Kidney (tissue), 13 donors: ENCODE measurements at regions not wholly inside any gene's neighbourhood (a gene's known extent, or its start where the extent isn't known, plus 50 kb on each side); places are given as distances from the start of the nearest gene placed in this dataset.
A peak's percentile ranks its signal among the peaks of the same experiment; 100 is the strongest.

Experiments used
- DNase-seq, 5 donors: peaks; one replicate each; pipeline ENCODE4 v3.0.0-alpha.2; 2013 to 2020
- FAIRE-seq: peaks from 2 replicates; lab custom pipeline; 2012; peaks lifted over from hg19 to GRCh38; lab: Jason Lieb, UNC
- H3K27ac ChIP-seq, 2 donors: one replicate each; pipeline ENCODE4 v1.7.0; 2013; ENCODE audit warnings: low read depth in 2 of 2, low read length in 2 of 2, inconsistent platforms in 1 of 2
- H3K27me3 ChIP-seq: one replicate; pipeline ENCODE4 v1.7.1; 2013; ENCODE audit warnings: low read length, inconsistent platforms; ENCODE audit not compliant: control insufficient read depth, insufficient read depth
- H3K36me3 ChIP-seq, 3 donors: one replicate each; pipeline versions ENCODE4 v1.7.0 to v1.7.1; 2013; ENCODE audit warnings: low read length in 3 of 3, control low read depth in 1 of 3, inconsistent platforms in 1 of 3; ENCODE audit not compliant: insufficient read depth in 3 of 3, control insufficient read depth in 2 of 3
- H3K4me1 ChIP-seq, 3 donors: one replicate each; pipeline versions ENCODE4 v1.7.0 to v1.7.1; 2013; ENCODE audit warnings: low read length in 3 of 3, inconsistent platforms in 1 of 3, low read depth in 1 of 3; ENCODE audit not compliant: control insufficient read depth in 2 of 3, insufficient read depth in 2 of 3
- H3K4me3 ChIP-seq, 3 donors: one replicate each; pipeline versions ENCODE4 v1.7.0 to v1.8.1; 2013; ENCODE audit warnings: low read length in 3 of 3, control low read depth in 1 of 3, inconsistent platforms in 1 of 3
- H3K9ac ChIP-seq, 3 donors: one replicate each; pipeline versions ENCODE4 v1.7.0 to v1.7.1; 2013; ENCODE audit warnings: low read length in 3 of 3, control low read depth in 1 of 3, inconsistent platforms in 1 of 3
- H3K9me3 ChIP-seq, 3 donors: one replicate each; pipeline versions ENCODE4 v1.7.0 to v1.7.1; 2013; ENCODE audit warnings: low read length in 3 of 3, control low read depth in 1 of 3, inconsistent platforms in 1 of 3; ENCODE audit not compliant: control insufficient read depth in 2 of 3, insufficient read depth in 1 of 3
- intact Hi-C: fragments of 100-400 bp; cut with DNase I; formaldehyde crosslinking; loops from one replicate; pipeline ENCODE4 v1.11.1; 2022
- TF ChIP-seq, protein P1 (sequence below): IDR thresholded peaks from 3 replicates; pipeline ENCODE4 v1.5.1; 2012; ENCODE audit warnings: mild to moderate bottlenecking, moderate library complexity, borderline replicate concordance; ENCODE audit not compliant: insufficient read depth; ENCODE audit errors: extremely low read depth
- donor health status: control.
- donor health status: control.
- donor health status: control.
- donor health status: control.
- donor health status: control.
- donor health status: DM: yes; HTN: yes; CAD: no.
- donor health status: Normal renal cell carcinoma (clear cell type).

DNA sequence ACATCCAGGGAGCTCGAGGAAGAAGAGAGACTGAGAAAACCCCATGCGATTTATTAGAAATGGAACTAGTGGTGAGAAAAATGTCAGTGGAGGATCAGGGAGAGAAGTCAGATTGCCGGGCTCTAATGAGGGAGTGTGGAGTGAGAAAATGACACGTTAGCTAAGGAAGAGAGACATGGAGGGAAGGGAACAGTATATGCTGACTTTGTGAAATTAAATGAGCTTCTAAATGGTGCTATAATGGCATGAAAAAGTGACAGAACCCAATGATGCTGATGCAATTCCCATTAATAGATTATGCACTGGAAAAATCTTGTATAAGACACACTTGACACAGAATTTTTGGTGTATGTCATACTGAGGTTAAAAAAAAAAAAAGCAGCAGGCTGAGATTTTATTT lies 112.6 kb downstream of the HSPH1 start:
- no peak for DNase-seq
- no peak overlapping the region for H3K9ac ChIP-seq
- H3K36me3 ChIP-seq, result no peaks in the 10 kb centered on the region
- FAIRE-seq, result no peak
- H3K27ac ChIP-seq, result no peak overlapping the region
- TF ChIP-seq, protein P1, sequence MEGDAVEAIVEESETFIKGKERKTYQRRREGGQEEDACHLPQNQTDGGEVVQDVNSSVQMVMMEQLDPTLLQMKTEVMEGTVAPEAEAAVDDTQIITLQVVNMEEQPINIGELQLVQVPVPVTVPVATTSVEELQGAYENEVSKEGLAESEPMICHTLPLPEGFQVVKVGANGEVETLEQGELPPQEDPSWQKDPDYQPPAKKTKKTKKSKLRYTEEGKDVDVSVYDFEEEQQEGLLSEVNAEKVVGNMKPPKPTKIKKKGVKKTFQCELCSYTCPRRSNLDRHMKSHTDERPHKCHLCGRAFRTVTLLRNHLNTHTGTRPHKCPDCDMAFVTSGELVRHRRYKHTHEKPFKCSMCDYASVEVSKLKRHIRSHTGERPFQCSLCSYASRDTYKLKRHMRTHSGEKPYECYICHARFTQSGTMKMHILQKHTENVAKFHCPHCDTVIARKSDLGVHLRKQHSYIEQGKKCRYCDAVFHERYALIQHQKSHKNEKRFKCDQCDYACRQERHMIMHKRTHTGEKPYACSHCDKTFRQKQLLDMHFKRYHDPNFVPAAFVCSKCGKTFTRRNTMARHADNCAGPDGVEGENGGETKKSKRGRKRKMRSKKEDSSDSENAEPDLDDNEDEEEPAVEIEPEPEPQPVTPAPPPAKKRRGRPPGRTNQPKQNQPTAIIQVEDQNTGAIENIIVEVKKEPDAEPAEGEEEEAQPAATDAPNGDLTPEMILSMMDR, result no peak
- intact Hi-C loops, result no loop called here
- H3K4me3 ChIP-seq, result no peak overlapping the region
- H3K4me1 ChIP-seq, result peaks cover 0 to 8% (median 0%) of the 10 kb centered on the region in 3 donors
- H3K9me3 ChIP-seq, result no peaks in the 10 kb centered on the region
- no peaks in the 10 kb centered on the region for H3K27me3 ChIP-seq

DNA sequence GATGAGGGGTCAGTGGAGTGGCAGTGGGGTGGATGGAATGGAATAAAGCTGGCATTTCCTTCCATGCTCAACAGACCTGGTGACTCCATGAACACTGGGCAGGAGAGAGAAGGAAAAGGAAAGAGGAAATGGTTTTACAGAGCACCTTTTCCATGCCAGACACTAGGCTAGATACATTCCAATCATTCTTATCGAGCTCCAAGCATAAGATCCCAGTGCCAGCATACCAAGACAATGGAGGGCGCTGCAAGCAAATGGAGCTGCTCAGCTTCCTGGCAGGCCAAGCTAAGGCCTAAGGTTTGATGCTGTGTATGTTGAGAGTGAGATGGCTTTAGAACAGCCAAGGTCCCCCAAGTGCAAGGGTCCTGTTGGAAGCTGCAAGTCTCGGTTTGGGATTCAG lies 113.2 kb downstream of the HSPH1 start:
- TF ChIP-seq, protein P1, result no peak
- H3K27me3 ChIP-seq, result no peaks in the 10 kb centered on the region
- no peaks in the 10 kb centered on the region for H3K36me3 ChIP-seq
- DNase-seq, result no peak
- H3K4me1 ChIP-seq, result peaks cover 0 to 8% (median 0%) of the 10 kb centered on the region in 3 donors
- H3K4me3 ChIP-seq, result no peak overlapping the region
- no peaks in the 10 kb centered on the region for H3K9me3 ChIP-seq
- intact Hi-C loops, result no loop called here
- H3K27ac ChIP-seq, result no peak overlapping the region
- no peak for FAIRE-seq
- H3K9ac ChIP-seq, result no peak overlapping the region

- Histone ChIP-seq H3K4me3 (no peak overlapping the region), H3K27ac (no peak overlapping the region), H3K4me1 (peaks cover 0 to 8% (median 0%) of the 10 kb centered on the region in 3 donors), H3K9ac (no peak overlapping the region), H3K27me3 (no peaks in the 10 kb centered on the region), H3K36me3 (no peaks in the 10 kb centered on the region), H3K9me3 (no peaks in the 10 kb centered on the region)
- peak in 4 of 5 donors; percentile 64 to 89 (median 78) for DNase-seq
- no peak for FAIRE-seq
- intact Hi-C loops, result no loop called here
- TF ChIP-seq, protein P1, result no peak
These were observed 114.3 kb downstream of the TEX26 start for GRCh38 chr13:31046711-31047279.
